GM10248 (cell line): ENCODE measurements at regions not wholly inside any gene's neighbourhood (a gene's known extent, or its start where the extent isn't known, plus 50 kb on each side); places are given as distances from the start of the nearest gene placed in this dataset.
A peak's percentile ranks its signal among the peaks of the same experiment; 100 is the strongest.

Source experiments
- CTCF ChIA-PET: fragments of 300-600 bp; sonication (Branson Sonifier 250); formaldehyde crosslinking; extraction: SDS; loops from one replicate; lab custom pipeline; 2021; ENCODE audit warnings: antibody characterized with exemption; lab: Yijun Ruan, JAX
- POLR2A ChIA-PET: fragments of 350-650 bp; sonication (Branson Sonifier 250); formaldehyde crosslinking; extraction: SDS; loops from one replicate; lab custom pipeline; 2020; ENCODE audit warnings: antibody characterized with exemption; lab: Yijun Ruan, JAX
- DNase-seq: peaks from one replicate; pipeline ENCODE4 v3.0.0; 2012; ENCODE audit errors: extremely low spot score
- CTCF ChIP-seq: IDR thresholded peaks from 2 replicates; pipeline ENCODE4 v1.5.1; 2012; ENCODE audit warnings: mild to moderate bottlenecking, low read depth; ENCODE audit errors: extremely low read depth, missing control alignments, control extremely low read depth

GRCh38 chr2:238967031-238967977 is 119.4 kb downstream of the TWIST2 start:
- DNase-seq: no peak
- CTCF ChIA-PET: interaction anchor here (1.5 kb wide), 1 partner anchor 8 kb away, joined by 4 read pairs; no protein-coding TSS in a partner anchor
- POLR2A ChIA-PET: no interaction called here
- TF ChIP-seq CTCF: no peak

- DNase-seq: no peak
- POLR2A ChIA-PET: no interaction called here
- CTCF ChIA-PET: interaction anchor here (1.5 to 1.8 kb wide), 2 partner anchors 8 to 16 kb away, joined by 4 to 6 read pairs; no protein-coding TSS in a partner anchor
- no peak for TF ChIP-seq CTCF
Observed at GRCh38 chr2:238967978-238968360, 120.1 kb downstream of the TWIST2 start.

GRCh38 chr2:238968616-238969384 is 120.9 kb downstream of the TWIST2 start:
- no peak for DNase-seq
- CTCF ChIA-PET: interaction anchor here (1.5 to 1.8 kb wide), 2 partner anchors 9 to 15 kb away, joined by 4 to 6 read pairs; no protein-coding TSS in a partner anchor
- POLR2A ChIA-PET: no interaction called here
- no peak for TF ChIP-seq CTCF

- DNase-seq: no peak
- ChIA-PET POLR2A (no interaction called here), CTCF (interaction anchor here (1.8 kb wide), 1 partner anchor 14 kb away, joined by 6 read pairs; no protein-coding TSS in a partner anchor)
- TF ChIP-seq CTCF: no peak
Observed at GRCh38 chr2:238969857-238970256, 122.0 kb downstream of the TWIST2 start.

- POLR2A ChIA-PET: interaction anchor here (0.6 kb wide), 1 partner anchor 881 kb away, joined by 3 read pairs; no protein-coding TSS in a partner anchor
- CTCF ChIA-PET: interaction anchor here (0.6 kb wide), 3 partner anchors 13 to 14 kb away, joined by 3 read pairs; no protein-coding TSS in a partner anchor
- DNase-seq: peak; percentile 86
- peak; percentile 95 for TF ChIP-seq CTCF
Observed at GRCh38 chr2:238970553-238971081, 122.7 kb downstream of the TWIST2 start.
